ACC112 (cell line): ENCODE measurements at regions not wholly inside any gene's neighbourhood (a gene's known extent, or its start where the extent isn't known, plus 50 kb on each side); places are given as distances from the start of the nearest gene placed in this dataset.
"Not testable (repeated sequence)": the region's sequence is repeated elsewhere in the genome, so short reads cannot be mapped to it uniquely, and the experiment has no call there.

Source experiments
- H2AFZ ChIP-seq: fragments of 200-600 bp; sonication (generic); one replicate; pipeline ENCODE4 v1.6.0; 2017; ENCODE audit warnings: antibody characterized with exemption, low read length; ENCODE audit not compliant: unreplicated experiment
- H3K27ac ChIP-seq: fragments of 200-600 bp; sonication (generic); 2 replicates; pipeline ENCODE4 v1.5.1; 2014; ENCODE audit warnings: low read depth, mild to moderate bottlenecking, antibody characterized with exemption, low read length, moderate library complexity
- H3K27me3 ChIP-seq: fragments of 200-600 bp; sonication (generic); 2 replicates; pipeline ENCODE4 v1.6.1; 2014; ENCODE audit warnings: mild to moderate bottlenecking, antibody characterized with exemption, low read length, moderate library complexity, mixed read lengths; ENCODE audit not compliant: insufficient read depth
- H3K36me3 ChIP-seq: fragments of 200-600 bp; sonication (generic); 2 replicates; pipeline ENCODE4 v1.6.1; 2016; ENCODE audit warnings: mild to moderate bottlenecking, antibody characterized with exemption, low read length, moderate library complexity, mixed read lengths; ENCODE audit not compliant: insufficient read depth
- H3K4me1 ChIP-seq: fragments of 200-600 bp; sonication (generic); one replicate; pipeline ENCODE4 v1.6.1; 2016; ENCODE audit warnings: low read length, mixed read lengths; ENCODE audit not compliant: insufficient read depth, unreplicated experiment, control insufficient read depth
- H3K4me3 ChIP-seq: fragments of 200-600 bp; sonication (generic); 2 replicates; pipeline ENCODE4 v1.5.1; 2014; ENCODE audit warnings: mild to moderate bottlenecking, low read depth, low read length
- H3K79me2 ChIP-seq: fragments of 200-600 bp; sonication (generic); one replicate; pipeline ENCODE4 v1.6.0; 2016; ENCODE audit warnings: low read length; ENCODE audit not compliant: control insufficient read depth, unreplicated experiment, insufficient read depth

- H3K79me2 ChIP-seq, H3K27me3 ChIP-seq, H2AFZ ChIP-seq, H3K4me3 ChIP-seq, H3K36me3 ChIP-seq, H3K27ac ChIP-seq, H3K4me1 ChIP-seq: not testable (repeated sequence)
Observed at GRCh38 chr4:9544851-9545250, 100.6 kb downstream of the DEFB131A start.

GRCh38 chr4:9547470-9547869 is 103.3 kb downstream of the DEFB131A start:
- H3K79me2 ChIP-seq, H3K36me3 ChIP-seq, H3K4me3 ChIP-seq, H3K27ac ChIP-seq, H2AFZ ChIP-seq, H3K27me3 ChIP-seq, H3K4me1 ChIP-seq: not testable (repeated sequence)

DNA sequence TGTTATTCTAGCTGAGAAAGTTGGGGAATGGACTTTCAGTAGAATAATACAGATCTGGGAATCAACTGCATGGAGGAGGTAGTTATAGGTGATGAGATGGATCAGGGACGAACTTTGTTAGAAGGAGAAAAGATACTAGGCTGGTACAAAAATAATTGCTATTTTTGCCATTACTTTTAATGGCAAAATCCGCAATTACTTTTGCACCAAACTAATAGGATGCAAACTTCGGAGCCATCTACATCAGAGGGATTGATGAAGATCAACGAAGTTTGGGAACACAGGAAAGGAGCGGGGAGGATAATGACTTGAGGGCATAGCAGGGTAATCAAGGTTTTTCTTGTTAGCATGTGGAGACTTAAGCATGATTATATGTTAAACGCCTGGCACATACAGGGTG is 111.9 kb downstream of the DEFB131A start:
- not testable (repeated sequence) for H3K27ac ChIP-seq, H3K4me1 ChIP-seq, H2AFZ ChIP-seq, H3K79me2 ChIP-seq, H3K4me3 ChIP-seq, H3K36me3 ChIP-seq, H3K27me3 ChIP-seq

DNA sequence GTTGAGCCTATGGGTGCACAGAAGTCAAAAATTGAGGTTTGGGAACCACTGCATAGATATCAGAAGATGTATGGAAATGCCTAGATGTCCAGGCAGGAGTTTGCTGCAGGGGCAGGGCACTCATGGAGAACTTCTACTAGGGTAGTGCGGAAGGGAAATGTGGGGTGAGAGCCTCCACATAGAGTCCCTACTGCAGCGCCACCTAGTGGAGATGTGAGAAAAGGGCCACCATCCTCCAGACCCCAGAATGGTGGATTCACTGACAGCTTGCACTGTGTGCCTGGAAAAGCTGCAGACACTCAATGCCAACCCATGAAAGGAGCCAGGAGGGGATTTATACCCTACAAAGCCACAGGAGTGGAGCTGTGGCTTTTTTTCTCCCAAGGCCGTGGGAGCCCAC is 133.7 kb downstream of the DEFB131A start:
- not testable (repeated sequence) for H2AFZ ChIP-seq, H3K4me3 ChIP-seq, H3K36me3 ChIP-seq, H3K79me2 ChIP-seq, H3K27me3 ChIP-seq, H3K27ac ChIP-seq, H3K4me1 ChIP-seq

DNA sequence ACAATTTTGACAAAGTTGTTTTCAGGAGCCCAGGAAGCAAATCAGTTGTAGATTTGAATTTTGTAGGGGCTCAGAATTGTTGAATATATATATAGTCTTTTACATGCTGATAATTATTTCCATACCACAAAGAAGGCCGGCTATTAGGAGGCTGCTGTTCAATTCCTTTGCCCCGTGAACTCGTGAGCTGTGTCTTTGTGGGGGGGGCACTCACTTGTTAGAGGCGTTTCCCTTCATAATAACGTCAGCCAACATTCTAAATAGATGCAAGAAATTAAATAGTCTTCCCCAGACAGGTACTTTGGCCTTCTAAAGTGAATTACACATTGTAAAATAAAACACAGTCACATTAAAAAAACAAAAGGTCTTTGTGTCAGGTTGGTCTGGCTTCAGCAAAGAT is 138.7 kb downstream of the DEFB131A start:
- H3K4me1 ChIP-seq, H3K36me3 ChIP-seq, H3K27ac ChIP-seq, H3K4me3 ChIP-seq, H3K27me3 ChIP-seq, H2AFZ ChIP-seq, H3K79me2 ChIP-seq: not testable (repeated sequence)

- Histone ChIP-seq H3K27me3 (no peaks in the 10 kb centered on the region), H3K4me3 (no peak overlapping the region), H3K36me3 (no peaks in the 10 kb centered on the region), H3K79me2 (no peaks in the 10 kb centered on the region), H2AFZ (no peak overlapping the region), H3K4me1 (no peaks in the 10 kb centered on the region), H3K27ac (no peak overlapping the region)
Observed at GRCh38 chr4:9592010-9592409, 147.8 kb downstream of the DEFB131A start.

DNA sequence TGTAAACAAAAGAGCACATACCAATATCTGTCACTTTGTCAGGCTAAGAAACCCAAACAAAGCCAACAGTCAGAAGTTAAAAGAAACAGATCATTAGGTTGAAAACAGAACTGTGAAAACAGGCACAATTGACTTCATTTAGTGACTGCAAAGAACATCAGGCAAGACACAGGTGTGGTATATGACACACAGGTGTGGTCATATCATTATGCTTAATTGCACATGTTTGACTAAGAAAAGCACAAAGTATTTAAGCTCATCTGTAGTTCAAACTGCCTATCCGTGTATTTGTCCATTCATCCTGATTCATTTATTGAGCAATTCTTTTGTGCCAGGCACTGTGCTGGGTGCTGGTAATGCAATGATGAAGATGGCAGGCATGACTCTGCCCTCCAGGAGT is 150.7 kb downstream of the DEFB131A start:
- Histone ChIP-seq H3K36me3 (no peaks in the 10 kb centered on the region), H3K79me2 (no peaks in the 10 kb centered on the region)

DNA sequence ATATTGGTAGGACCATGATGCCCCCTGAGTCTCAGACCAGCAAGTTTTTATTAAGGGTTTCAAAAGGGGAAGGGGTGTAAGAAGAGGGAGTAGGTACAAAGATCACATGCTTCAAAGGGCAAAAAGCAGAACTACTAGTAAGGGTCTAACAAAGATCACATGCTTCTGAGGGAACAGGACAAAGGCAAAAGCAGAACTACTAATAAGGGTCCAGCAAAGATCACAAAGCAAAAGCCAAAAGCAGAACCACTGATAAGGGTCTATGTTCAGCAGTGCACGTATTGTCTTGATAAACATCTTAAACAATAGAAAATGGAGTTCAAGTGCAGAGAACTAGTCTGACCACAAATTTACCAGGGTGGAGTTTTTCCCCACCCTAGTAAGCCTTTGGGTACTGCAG is 151.3 kb downstream of the DEFB131A start:
- not testable (repeated sequence) for H3K27ac ChIP-seq, H3K4me3 ChIP-seq, H2AFZ ChIP-seq, H3K36me3 ChIP-seq, H3K4me1 ChIP-seq, H3K27me3 ChIP-seq, H3K79me2 ChIP-seq

More for the DNA sequence above, 150.7 kb downstream of the DEFB131A start:
- H3K27ac ChIP-seq: no peak overlapping the region
- no peaks in the 10 kb centered on the region for H3K4me1 ChIP-seq
- H2AFZ ChIP-seq: no peak overlapping the region
- no peak overlapping the region for H3K4me3 ChIP-seq
- H3K27me3 ChIP-seq: no peaks in the 10 kb centered on the region

- Histone ChIP-seq H3K27ac (no peak overlapping the region), H3K36me3 (no peaks in the 10 kb centered on the region), H2AFZ (no peak overlapping the region), H3K4me3 (no peak overlapping the region), H3K4me1 (no peaks in the 10 kb centered on the region), H3K79me2 (no peaks in the 10 kb centered on the region), H3K27me3 (no peaks in the 10 kb centered on the region)
Observed at GRCh38 chr4:9599266-9599665, 155.1 kb downstream of the DEFB131A start.

- Histone ChIP-seq H3K79me2 (no peaks in the 10 kb centered on the region), H3K4me3 (no peak overlapping the region), H3K27me3 (no peaks in the 10 kb centered on the region), H3K27ac (no peak overlapping the region), H2AFZ (no peak overlapping the region), H3K36me3 (no peaks in the 10 kb centered on the region), H3K4me1 (no peaks in the 10 kb centered on the region)
Observed at GRCh38 chr4:9600246-9600645, 156.0 kb downstream of the DEFB131A start.

DNA sequence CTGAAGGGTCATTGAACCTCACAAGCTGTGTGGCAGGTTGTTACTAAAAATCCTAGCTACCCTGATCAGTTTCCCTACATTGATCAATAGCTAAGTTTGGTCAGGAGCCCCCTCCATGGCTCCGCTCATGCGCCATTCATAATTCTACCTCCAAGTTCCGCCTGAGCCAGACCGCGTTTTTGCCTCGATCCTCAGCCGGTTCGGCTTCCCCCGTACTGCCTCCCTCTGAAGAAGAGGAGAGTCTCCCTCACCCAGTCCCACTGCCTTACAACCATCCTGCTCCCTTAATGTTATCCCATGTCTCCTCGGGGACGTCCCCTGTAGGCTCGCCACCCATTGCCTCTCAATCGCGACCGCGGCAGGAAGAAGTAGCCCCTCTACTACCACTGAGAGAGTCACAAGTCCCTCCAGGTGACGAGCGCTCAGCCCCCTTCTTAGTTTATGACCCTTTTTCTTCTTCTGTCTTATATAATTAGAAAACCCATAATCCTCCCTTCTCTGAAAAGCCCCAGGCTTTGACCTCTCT is 158.2 kb downstream of the DEFB131A start:
- H2AFZ ChIP-seq: no peak overlapping the region
- no peaks in the 10 kb centered on the region for H3K4me1 ChIP-seq
- no peaks in the 10 kb centered on the region for H3K27me3 ChIP-seq
- H3K27ac ChIP-seq: no peak overlapping the region
- H3K36me3 ChIP-seq: no peaks in the 10 kb centered on the region
- no peak overlapping the region for H3K4me3 ChIP-seq
- H3K79me2 ChIP-seq: no peaks in the 10 kb centered on the region
